GM18511 (cell line): ENCODE measurements at regions not wholly inside any gene's neighbourhood (a gene's known extent, or its start where the extent isn't known, plus 50 kb on each side); places are given as distances from the start of the nearest gene placed in this dataset.

Experiments used
- ATAC-seq: cut with Tn5 transposase; IDR thresholded peaks from one replicate; pipeline ENCODE4 v1.9.1; 2021; ENCODE audit warnings: mild to moderate bottlenecking, moderate library complexity; ENCODE audit not compliant: unreplicated experiment

DNA sequence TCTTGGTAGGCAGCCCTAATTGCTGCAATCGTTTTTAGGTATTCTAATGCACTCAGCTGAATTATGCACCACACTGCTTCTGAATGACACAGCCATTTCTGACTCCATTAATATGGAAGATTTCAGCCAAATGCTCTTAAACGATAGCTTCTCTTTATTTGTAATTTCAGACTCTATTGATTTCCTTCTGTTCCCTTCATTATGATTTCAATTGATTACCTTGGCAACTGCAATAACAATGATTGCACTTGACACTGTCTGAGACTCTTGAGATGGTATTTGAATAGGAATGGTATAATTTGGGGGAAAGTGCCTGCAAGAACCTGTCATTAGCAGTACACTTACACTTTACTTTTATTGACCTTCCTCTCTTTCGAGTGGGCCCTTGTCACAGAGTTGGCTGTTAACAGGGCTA is 296.1 kb upstream of the DMAC1 start:
- no peak for ATAC-seq

DNA sequence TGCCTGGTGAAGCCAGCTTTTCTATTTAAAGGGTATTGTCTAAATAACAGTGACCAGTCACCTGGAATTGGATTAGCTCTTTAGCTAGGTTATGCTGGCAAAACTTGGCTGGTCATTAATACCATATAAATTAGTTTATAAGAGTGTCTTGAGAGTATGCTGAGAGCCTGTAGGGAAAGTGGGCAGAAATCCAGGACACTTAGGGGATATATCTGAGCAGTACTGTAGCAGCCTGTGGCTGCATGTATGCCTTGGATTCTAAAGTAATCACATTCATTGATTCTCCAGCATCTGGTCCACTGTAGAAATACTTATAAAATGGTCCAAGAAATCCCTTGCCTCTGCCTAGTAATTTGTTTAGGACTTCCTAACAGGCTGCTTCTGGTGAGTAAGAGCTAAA is 288.9 kb upstream of the DMAC1 start:
- ATAC-seq = no peak

DNA sequence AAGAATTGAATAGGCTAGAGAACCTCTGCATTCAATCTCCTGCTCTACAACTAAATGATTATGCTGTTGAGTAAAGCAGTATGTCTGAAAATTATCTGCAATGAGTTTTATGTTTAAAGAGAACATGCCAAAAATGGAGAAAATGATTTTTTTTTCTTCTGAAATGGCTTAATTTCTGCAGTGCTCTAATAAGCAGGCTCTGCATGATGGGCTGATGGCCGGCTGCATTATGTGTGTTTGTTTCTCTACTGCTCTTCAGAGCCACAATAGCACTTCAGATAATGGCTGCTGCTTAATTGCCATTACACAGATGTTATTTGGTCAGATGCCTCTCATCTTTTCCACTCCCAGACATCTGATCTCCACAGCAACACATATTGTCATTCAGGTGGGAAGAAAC is 286.4 kb upstream of the DMAC1 start:
- no peak for ATAC-seq

DNA sequence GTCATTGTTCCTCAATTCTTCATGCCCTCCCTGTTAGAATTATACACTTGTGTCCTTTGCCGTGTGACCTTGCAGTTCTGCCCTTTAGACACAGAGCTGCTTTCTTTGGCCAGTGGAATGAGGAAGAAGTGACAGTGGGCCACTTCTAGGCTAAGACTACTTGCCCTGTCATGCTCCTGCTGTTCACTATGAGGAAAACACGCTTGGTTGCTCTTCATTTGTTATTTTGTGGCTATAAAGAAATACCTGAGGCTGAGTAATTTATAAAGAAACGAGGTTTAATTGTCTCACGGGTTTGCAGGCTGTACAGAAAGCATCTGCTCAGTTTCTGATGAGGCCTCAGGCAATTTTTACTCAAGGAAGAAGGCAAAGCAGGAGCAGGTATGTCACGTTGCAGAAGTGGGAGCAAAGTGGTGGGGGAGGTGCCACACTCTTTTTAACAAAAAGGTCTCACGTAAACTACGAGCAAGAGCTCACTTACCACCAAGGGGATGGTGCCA is 279.1 kb upstream of the DMAC1 start:
- ATAC-seq = no peak

DNA sequence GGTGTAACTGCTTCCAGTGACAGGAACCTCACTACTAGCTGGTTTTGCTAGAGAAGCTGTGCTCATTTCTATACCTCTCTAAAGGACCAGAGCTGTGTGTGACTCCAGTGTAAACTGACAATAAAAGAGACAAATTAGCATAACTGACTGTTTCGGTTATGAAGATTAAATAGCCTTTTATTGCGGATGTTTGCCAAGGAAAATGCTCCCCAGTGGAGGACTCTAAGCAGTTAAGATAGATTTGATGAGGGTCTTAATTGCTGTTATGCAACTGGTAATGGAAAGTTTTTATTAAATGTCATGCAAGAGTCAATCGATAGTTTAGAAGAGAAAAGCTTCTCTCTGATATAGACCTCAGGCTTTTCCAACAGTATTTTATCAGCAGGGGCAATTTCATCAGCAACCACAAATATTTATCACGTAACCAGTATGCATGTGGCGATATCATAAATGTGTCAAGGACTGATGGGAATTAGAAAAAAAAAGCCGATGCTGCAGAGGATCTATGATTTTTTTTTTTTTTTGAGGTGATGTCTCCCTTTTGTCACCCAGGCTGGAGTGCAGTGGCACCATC is 275.2 kb upstream of the DMAC1 start:
- ATAC-seq = no peak

DNA sequence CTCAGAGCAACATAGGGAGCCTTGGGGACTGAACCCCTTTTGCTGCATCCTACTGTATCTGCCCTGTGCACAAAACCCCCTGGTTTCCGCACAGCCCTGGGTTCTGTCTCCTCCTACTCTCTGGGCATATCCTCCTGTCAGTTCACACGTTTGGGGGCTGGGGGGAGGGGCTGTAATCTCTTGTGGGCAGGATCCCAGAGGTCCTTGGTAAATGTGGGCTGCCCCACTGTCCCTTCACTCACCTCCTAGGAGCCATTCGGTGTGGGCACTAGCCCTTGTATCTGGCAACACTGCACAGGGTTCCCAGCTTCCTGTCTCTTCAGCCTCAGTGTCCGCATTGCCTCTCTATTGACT is 271.8 kb upstream of the DMAC1 start:
- ATAC-seq = no peak

DNA sequence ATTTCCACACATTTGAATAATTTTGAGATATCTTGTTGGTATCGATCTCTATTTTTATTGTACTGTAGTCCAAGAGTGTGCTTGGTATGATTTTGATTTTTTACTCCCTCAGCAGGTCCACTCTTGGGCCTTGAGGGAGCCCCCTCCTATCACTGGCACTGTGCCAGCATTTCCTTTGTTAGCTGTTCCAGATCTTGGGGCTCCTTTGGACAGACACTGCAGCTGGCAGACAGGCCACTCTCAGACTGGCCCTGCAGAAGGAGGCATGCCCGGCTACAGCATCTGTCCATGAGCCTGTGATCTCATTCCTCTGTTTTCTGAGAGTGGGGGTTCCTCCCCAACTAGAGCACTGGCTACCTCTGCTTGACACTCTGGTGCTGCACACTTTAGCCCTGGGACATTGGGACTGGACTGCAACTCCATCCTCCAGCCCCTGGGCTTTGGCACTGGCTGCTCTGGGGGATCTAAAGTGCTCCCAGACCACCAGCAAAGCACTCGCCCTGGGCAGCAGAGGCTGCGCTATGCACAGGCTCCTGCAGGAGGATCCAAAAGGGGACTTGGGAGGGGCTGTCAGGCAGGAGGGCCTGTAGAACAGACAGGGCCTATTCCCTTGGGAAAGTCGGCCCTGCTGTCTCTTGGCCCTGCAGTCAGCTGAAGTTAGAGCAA is 271.3 kb upstream of the DMAC1 start:
- ATAC-seq = no peak

DNA sequence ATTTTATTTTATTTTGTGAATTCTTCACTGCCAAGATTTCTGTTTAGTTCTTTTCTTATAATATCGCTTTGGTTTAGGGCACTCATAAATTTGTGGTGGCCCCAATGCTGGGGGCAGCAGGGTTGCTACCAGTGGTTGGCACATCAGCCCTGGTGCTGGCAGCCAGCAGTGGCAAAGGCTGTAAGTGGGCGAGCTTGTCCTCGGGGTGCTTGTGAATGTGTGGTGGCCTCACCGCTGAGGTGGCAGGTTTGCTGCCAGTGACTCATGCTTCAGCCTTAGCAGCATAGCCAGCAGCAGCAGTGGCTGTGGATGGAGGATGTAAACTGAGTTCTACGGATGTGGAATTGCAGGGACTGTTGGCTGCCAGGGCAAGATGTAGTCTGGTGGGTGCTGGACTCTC is 262.9 kb upstream of the DMAC1 start:
- ATAC-seq = no peak

DNA sequence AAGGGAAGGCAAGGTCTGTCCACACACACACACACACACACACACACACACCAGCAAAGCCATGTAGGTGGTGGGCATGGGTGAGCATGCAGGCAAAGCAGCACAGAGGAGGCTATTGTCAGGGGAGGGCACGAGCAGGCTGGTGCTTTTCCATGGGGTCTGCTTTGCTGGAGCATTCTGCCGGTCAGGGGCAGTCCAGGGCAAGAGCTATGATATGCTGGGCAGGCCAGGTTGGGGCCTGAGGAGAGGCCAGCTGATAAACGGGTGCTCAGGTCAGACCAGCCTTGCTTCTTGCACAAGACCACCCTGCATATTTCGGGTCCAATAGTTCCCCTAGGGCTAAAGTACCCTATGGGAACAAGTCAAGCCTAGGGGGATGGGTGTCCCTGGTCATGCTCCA is 253.9 kb upstream of the DMAC1 start:
- no peak for ATAC-seq

DNA sequence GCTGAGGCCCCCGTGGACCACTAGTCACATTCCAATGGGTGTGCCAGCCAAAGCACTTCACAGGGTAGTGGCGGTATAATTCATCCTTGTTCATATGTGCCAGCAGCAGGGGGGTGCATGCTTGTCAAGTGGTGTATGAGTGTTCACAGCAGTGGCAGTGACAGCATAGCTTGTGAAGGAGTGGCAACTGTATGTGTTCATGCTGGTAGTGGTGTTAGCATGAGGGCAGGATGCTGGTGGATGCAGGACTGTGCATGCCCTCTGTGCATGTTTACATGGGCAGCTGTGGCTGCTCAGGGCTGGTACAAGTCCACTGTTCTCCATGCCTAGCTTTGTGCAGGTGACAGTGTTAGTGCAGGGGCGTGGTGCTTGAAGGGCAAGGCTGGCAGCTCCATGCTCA is 253.4 kb upstream of the DMAC1 start:
- no peak for ATAC-seq

DNA sequence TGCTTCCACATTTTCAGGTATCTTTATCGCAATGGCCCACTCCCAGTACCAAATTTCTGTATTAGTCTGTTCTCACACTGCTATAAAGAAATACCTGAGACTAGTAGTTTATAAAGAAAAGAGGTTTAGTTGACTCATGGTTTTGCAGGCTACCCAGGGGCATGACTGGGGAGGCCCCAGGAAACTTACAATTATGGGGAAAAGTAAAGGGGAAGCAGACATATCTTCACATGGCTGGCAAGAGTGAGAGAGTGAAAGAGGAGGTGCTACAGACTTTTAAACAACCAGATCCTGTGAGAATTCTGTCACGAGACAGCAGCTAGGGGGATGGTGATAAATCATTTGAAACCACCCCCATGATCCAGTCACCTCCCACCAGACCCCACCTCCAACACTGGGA is 238.2 kb upstream of the DMAC1 start:
- ATAC-seq = no peak

DNA sequence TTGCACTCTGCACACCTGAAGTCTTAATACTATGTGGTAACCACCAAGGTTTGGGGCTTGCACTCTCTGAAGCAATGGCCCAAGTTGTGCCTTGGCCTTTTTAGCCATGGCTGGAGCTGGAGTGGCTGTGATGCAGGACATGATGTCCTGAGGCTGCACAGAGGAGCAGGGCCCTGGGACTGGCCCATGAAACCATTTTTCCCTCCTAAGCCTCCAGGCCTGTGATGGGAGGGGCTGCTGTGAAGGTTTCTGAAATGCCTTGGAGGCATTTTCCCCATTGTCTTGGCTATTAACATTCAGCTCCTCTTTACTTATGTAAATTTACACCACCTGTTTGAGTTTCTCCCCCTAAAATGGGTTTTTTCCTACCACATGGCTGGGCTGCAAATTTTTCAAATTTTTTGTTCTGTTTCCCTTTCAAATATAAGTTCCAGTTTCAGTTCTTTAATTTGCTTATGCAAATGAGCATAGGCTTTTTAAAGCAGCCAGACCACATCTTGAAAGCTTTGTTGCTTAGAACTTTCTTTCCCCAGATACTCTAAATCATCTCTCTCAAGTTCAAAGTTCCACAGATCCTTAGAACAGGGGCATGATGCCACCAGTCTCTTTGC is 237.4 kb upstream of the DMAC1 start:
- ATAC-seq = no peak

DNA sequence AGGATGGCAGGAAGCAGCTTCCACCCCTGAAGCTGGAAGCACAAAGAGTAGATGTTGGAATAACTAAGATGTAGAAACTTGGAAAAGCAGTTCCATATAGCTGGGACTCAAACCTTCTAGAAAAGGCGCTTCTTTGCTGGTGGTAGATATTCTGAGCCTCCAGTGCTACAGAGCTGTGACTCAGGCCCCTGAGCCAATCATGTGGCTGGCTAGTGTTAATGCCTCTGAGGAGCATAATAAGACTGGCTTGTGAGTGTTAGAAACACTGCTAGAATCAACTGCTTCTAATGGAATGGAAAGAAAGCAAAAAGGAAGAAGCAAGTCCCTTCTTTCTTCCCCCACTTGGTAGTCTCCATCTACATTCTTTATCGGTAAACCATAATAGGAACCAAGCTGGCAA is 234.2 kb upstream of the DMAC1 start:
- ATAC-seq = no peak

DNA sequence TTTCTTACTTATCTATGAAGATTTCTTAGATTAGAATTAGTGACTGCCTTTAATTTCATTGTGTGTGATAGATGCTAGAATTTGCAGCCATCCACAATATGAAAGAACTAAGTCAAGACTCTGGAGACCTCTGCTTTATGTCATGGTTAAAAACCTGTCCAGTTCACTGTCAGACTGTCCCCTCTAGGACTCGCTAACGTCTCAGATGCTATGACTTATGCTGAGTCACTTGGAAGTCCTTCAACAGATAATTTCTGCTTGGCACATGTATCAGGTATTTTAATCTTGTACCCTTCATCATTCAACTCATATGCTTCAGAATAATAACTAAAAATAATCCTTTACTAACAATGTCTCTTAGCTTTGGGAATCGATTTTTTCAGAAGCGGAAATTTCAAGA is 230.5 kb upstream of the DMAC1 start:
- ATAC-seq = no peak

DNA sequence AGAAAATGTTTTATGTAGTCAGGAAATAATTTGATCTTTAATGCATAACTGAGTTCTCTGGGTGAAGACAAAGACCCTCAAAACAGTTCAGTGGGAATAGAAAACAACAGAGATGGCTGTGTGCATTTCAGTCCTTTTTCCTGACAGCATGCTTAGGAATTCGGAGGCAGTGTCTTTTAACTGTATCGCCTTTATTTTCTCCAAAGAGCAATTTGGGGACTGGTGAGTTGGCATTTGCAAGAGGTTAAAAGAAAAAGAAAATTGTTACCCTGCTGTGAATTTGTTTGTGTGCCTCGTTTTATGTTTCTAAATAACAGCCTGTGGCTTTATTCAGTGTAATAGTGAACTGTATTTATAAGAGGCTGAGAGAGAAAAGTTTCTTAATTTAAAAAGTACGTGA is 227.8 kb upstream of the DMAC1 start:
- ATAC-seq = no peak

DNA sequence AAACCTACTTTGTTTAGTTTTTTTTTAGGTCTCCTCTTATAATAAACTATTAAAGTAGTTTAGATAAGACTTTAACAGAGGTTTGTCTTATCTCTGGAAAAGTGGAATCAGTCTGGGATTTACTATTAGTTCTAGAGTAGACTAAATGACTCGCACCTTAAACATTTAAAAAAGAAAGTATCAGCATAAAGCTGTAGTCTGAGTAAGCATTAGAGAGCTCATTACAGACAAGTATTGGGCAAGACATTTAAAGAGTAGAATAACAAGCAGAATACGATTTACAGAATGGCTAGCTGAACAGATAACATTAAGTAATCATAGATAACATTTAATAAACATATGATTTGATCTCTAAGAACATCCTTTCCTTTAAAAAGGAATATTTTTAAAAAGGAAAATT is 226.0 kb upstream of the DMAC1 start:
- ATAC-seq = no peak

DNA sequence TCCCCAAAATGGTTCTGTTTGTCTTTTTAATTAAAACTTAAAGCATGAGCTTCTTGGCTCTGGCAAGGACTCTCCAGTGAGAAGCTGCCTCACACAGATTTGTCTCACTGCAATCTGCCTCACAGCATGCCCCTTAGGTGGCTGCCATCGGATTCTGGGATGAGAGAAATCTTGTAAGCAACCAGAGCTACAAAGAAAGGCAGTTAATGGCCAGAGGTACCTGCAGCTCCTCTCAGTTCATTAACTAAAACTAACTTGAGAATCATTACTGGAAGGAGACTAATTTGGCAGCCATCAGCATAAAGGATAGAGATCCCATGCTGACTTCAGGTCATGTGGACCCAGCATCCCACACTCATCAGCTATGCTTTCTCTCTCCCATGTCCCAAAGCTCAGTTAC is 220.6 kb upstream of the DMAC1 start:
- no peak for ATAC-seq

DNA sequence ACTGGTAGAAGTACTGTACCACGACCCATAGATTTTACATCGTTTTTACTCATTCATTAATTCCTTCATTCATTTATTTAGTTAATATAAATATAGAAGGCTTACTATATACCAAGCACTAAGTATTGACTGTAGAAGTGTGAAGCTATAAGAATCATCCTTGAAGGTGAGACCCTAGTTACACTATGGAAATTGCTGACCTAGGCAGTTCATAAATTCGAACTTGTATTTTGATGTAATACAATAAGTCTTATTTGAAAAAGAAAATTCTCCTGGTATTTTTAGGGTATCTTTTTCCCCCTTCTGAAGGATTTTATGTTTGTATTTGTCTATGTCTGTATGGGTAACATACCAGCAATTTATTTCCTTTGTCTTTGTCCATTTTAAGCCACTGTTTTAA is 220.1 kb upstream of the DMAC1 start:
- ATAC-seq = no peak

DNA sequence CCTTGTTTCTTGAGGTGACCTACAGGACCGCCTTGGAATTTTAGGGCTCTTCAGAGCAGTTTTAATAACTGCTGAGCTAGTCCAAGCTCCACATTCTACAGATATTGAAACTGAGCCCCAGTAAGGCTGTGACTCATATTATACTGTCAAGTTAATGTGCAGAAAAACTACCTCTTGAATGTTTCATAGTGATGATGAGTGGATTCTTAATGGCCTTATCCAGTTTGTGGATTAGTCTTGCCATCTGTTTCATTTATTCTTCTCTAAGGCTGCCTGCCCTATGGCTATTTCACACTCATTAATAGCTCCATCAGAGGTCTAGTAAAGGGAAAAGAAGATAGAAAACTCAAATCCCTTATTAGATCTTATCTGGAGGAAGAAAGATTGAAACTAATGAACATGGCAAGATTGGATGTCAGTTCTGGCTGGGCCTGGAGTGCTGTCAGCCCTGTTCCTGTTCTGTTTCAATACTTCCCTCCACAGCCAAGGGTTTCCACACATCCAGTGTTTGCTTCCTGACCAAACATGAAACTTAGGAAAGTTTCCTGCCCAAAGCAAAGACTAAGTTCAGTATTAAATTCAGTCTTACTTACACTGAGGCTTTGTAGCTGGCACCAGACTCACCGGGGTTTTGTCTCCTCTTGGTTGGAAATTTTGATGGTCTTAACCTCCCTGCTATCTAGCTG is 215.6 kb upstream of the DMAC1 start:
- no peak for ATAC-seq

DNA sequence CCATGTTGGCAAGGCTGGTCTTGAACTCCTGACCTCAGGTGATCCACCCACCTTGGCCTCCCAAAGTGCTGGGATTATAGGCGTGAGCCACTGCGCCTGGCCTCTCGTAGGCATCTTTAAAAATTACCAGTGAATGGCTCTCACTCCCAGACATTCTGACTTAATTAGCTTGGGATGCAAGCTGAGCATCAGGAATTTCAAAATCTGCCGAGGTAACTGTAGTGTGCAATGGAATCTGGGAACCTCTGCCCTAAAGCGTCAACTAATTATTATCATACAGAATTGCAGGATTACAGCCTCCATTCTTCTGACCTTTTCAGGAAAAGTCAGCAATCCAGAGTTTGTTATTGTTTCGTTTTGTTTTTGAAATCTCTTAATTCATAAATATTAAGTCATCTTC is 213.4 kb upstream of the DMAC1 start:
- ATAC-seq = no peak

DNA sequence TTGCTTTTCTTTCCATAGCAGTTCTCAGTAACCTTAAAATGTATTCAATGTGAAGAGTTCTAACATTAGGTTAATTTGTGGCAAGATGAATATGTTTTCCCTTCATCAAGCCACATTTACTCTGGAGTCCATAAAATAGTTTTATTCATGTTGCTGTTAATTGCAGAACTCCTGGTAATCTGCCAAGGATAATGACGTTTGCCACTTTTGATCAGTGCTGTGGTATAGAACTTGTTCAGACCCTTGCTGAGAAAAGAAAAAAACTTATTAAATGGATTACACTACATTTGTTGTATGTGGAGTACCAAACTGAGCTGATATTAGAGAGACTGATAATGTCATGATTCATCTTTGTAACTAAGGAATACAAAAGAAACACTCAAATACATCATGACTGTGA is 212.4 kb upstream of the DMAC1 start:
- no peak for ATAC-seq

DNA sequence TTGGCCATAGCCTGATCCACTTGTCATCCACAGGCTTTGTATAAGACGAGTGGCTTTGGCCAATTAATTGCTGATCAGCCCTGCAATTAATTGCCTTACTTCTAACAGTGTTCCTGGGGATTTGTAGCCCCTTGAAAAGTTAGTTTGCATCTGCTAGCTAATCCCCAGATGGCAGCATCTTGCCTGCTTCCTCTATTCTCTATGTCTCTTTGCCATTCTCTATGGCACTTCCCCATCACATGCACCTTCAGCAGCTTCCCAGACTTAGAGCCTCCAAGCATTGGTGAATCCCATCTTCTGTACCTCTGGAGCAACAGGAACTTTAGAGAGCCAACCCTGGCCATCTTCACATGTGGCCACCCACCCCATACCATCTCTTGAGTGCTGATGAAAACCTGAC is 197.0 kb upstream of the DMAC1 start:
- no peak for ATAC-seq
